GM21737 (cell line): ENCODE measurements at regions not wholly inside any gene's neighbourhood (a gene's known extent, or its start where the extent isn't known, plus 50 kb on each side); places are given as distances from the start of the nearest gene placed in this dataset.
"Not testable (repeated sequence)": the region's sequence is repeated elsewhere in the genome, so short reads cannot be mapped to it uniquely, and the experiment has no call there.

Experiments
- ATAC-seq: cut with Tn5 transposase; IDR thresholded peaks from one replicate; pipeline ENCODE4 v1.9.1; 2021; ENCODE audit warnings: mild to moderate bottlenecking, moderate library complexity; ENCODE audit not compliant: unreplicated experiment

- no peak for ATAC-seq
These were observed 436.2 kb upstream of the SMIM21 start for GRCh38 chr18:75863696-75864095.

DNA sequence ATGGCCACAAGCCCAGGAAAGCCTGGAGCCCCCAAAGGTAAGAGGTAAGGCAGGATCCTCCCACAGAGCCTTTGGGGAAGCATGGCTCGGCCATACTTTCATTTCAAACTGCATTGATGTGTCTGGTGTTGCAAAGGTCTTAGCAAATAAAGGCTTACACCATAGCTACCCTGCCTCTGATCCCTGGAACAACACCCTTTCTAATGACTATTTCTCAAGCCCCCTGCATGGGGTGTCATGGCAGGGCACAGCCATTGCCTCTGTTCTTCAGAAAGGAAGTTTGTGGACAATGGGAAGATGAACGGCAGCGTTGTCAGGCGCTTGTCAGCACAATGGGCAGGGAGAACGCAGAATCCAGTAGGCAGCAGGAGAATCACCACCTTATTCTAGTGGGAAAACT lies 435.0 kb upstream of the SMIM21 start:
- no peak for ATAC-seq

DNA sequence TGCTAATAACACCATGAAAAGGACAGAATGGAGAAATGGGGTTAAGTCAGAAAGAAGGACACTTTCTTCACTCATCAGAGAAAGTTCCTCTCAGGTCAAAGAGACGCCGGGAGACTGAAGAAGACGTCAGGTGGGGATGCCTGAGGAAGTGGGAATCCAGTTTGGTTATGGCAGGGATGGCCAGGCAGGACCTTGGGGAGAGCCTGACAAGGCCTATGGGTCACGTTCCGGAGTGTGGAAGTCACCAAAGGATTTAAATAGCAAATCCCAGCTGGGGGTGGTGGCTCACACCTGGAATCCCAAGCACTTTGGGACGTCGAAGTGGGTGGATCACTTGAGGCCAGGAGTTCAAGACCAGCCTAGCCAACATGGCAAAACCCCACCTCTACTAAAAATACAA lies 432.7 kb upstream of the SMIM21 start:
- ATAC-seq, result no peak

- ATAC-seq, result no peak
These were observed 432.0 kb upstream of the SMIM21 start for GRCh38 chr18:75859533-75859932.

GRCh38 chr18:75858754-75859153 lies 431.3 kb upstream of the SMIM21 start:
- ATAC-seq, result no peak

- no peak for ATAC-seq
These were observed 430.1 kb upstream of the SMIM21 start for GRCh38 chr18:75857558-75857957.

- ATAC-seq, result no peak
These were observed 427.3 kb upstream of the SMIM21 start for GRCh38 chr18:75854808-75855207.

GRCh38 chr18:75854174-75854573 lies 426.7 kb upstream of the SMIM21 start:
- no peak for ATAC-seq

- no peak for ATAC-seq
These were observed 418.8 kb upstream of the SMIM21 start for GRCh38 chr18:75846321-75846720.

- no peak for ATAC-seq
These were observed 417.9 kb upstream of the SMIM21 start for GRCh38 chr18:75845413-75845812.

DNA sequence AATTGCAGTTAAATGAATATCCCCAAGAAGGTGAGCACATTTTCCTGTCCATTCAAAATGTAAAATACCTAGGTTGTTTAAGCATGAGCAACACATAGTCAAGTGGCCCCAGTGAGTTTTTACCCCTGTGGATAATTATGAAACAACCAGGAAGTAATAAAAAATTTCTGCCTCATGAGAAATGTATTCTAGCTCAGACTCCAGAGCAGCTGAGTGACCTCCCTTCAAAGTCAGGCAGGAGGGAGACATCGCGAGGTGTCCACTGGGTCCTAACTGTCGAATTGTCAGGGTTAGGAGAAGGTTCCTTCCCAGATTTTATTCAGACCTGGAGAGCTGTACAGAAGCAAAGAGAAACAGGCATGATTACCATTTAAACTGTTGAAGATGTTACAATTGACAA lies 416.6 kb upstream of the SMIM21 start:
- no peak for ATAC-seq

GRCh38 chr18:75840131-75840530 lies 412.6 kb upstream of the SMIM21 start:
- no peak for ATAC-seq

- not testable (repeated sequence) for ATAC-seq
These were observed 412.2 kb upstream of the SMIM21 start for GRCh38 chr18:75839686-75840085.

DNA sequence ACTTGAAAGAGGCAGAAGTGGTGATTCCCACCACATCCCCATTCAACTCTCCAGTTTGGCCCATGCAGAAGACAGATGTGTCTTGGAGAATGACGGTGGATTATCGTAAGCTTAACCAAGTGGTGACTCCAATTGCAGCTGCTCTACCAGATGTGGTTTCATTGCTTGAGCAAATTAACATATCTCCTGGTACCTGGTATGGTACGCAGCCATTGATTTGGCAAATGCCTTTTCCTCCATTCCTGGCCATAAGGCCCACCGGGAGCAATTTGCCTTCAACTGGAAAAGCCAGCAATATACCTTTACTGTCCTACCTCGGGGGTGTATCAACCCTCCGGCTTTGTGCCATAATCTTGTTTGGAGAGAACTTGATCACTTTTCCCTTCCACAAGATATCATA lies 411.5 kb upstream of the SMIM21 start:
- no peak for ATAC-seq

DNA sequence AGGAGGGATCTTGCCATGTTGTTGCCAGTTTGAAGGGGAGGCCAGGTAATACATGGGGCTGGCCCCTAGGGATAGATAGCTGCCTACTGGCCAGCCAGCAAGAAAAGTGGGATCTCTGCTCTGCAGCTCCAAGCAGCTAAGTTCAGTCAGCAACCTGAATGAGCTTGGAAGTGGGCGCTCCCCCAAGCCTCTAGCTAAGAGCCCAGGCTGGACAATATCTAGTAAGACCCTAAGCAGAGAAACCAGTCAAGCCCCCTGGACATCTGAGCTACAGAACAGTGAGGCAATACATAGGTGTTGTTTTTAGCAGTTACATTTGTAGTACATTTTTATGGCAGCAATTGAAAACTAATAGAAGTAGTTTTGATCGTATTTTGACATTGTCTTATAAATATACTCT lies 409.8 kb upstream of the SMIM21 start:
- ATAC-seq, result no peak

DNA sequence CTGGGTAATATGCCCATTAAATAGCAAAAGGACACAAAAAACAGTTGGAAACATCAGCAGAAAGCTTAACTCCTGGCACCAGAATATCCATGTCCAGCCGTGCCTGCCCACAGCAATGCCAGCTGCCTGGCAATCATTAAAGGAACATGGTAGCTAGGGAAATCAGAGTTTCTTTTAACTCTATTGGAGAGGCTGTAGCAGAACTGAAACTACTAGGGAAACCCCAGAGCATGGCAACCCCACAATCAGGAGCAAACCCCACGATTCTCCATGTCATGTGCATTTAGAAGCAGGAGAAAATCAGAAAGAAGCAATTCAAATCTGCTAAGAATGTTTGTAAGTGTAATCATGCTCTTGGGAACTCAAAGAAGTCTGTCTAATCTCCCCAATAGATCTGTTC lies 409.0 kb upstream of the SMIM21 start:
- ATAC-seq, result no peak

DNA sequence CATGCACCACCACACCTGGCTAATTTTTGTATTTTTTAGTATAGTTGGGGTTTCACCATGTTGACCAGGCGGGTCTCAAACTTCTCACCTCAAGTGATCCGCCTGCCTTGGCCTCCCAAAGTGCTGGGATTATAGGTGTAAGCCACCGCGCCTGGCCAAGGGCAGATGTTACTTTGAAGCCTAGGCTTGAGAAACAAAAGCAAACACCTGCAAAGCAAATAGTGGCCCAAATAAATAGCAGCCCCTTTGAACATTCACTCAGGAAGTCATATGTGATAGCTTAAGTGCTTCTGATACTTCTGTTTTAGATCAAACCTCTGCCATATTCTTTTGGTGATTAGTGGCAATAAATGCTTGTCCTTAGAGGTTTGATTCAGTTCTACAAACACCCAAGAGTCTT lies 404.5 kb upstream of the SMIM21 start:
- ATAC-seq, result no peak

- ATAC-seq, result no peak
These were observed 403.3 kb upstream of the SMIM21 start for GRCh38 chr18:75830828-75831227.

DNA sequence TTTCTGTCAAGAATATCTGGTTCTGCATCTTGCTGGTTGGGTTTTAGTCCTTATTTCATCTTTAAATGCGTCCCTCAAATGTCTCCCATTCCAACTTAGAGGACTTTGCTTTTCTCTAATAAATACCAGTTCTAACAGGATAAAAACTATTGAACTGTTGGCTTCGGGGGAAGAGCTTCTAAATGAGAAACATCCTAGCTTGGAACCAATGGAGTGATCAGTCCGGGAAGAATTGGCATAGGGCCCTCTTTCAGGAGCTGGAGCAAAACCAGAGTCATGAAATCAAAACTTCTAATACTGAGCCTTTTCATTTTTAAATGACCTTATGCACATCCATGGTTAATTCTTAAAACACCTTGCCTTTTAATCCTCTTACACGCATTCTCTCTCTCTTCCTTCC lies 401.6 kb upstream of the SMIM21 start:
- no peak for ATAC-seq

- ATAC-seq, result no peak
These were observed 400.9 kb upstream of the SMIM21 start for GRCh38 chr18:75828379-75828778.

- no peak for ATAC-seq
These were observed 400.3 kb upstream of the SMIM21 start for GRCh38 chr18:75827751-75828287.

DNA sequence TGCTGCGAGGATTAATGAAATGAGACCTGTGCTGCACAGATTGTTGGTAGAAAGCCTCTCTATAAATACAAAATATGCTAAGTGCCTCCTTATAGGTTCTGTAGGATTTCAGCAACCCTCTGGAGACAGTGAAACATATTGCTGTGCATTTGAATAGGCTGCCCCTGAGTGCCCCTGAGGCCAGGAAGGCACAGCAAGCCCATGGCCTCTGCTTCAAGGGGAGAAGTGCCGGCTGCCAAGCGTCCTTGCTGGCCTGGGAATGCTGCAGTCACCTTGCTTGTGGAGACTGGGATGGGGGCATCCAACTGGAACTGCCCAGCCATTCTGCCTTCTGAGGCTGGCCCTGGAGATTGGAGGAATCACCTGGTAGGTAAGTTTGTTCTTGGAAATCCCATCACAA lies 397.2 kb upstream of the SMIM21 start:
- ATAC-seq, result no peak

DNA sequence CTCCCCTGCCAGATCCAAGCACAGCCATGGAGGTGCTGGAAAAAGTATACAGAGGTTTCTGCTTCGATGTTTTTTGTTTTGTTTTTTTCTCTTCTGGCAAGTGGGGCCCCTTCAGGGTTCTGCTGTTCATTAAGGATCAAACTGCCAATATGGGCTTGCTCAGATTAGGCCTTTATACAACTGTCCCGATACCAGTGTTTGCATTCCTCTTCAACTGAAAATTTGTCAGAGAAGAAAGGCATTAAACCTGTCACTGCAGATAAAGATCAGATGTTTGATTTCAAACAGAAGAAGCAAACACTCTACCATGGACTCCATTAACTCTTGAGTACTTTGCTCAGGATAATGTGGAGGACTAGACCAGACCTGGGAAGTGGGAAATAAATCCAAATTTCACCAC lies 396.0 kb upstream of the SMIM21 start:
- ATAC-seq, result no peak

GRCh38 chr18:75818383-75818782 lies 390.9 kb upstream of the SMIM21 start:
- ATAC-seq, result no peak
